ENCODE measurements at regions not wholly inside any gene's neighbourhood (a gene's known extent, or its start where the extent isn't known, plus 50 kb on each side); places are given as distances from the start of the nearest gene placed in this dataset.

GRCh38 chr4:65983061-65983460, 312.8 kb upstream of the EPHA5 start:
- TF ChIP-seq POLR2A (IDR thresholded peaks at IDR 0.05; ENCODE audit: low read depth, low read length) (no peak), POU2F2 (IDR thresholded peaks at IDR 0.05; ENCODE audit: low read depth, low read length) (no peak)
